OCI-LY3 (cell line): ENCODE measurements at regions not wholly inside any gene's neighbourhood (a gene's known extent, or its start where the extent isn't known, plus 50 kb on each side); places are given as distances from the start of the nearest gene placed in this dataset.

Experiments used
- H2AFZ ChIP-seq: fragments of 200-600, 300-600 bp; shearing (Covaris generic); 2 replicates; pipeline ENCODE4 v1.6.0; 2014; ENCODE audit warnings: antibody characterized with exemption, low read depth, low read length
- H3K27ac ChIP-seq: fragments of 200-600, 300-600 bp; sonication (generic); 2 replicates; pipeline ENCODE4 v1.5.1; 2014; ENCODE audit warnings: mild to moderate bottlenecking, low read length, moderate library complexity, mixed read lengths
- H3K27me3 ChIP-seq: fragments of 200-600, 300-600 bp; sonication (generic); 2 replicates; pipeline ENCODE4 v1.6.1; 2014; ENCODE audit warnings: low read depth, low read length, mixed read lengths
- H3K36me3 ChIP-seq: fragments of 200-600, 300-600 bp; sonication (generic); replicated peaks from 2 replicates; pipeline ENCODE3; 2014; ENCODE audit warnings: low read depth, low read length, mixed read lengths
- H3K4me1 ChIP-seq: fragments of 300-600, 200-600 bp; sonication (generic); 2 replicates; pipeline ENCODE4 v1.6.1; 2014; ENCODE audit warnings: low read length, mixed read lengths
- H3K4me2 ChIP-seq: fragments of 200-600, 300-600 bp; sonication (generic); 2 replicates; pipeline ENCODE4 v1.6.1; 2014; ENCODE audit warnings: low read length, mixed read lengths
- H3K4me3 ChIP-seq: fragments of 300-600, 200-600 bp; sonication (generic); 2 replicates; pipeline ENCODE4 v1.5.1; 2014; ENCODE audit warnings: antibody characterized with exemption, mild to moderate bottlenecking, low read length, moderate library complexity
- H3K79me2 ChIP-seq: fragments of 300-600, 200-600 bp; shearing (Covaris generic); 2 replicates; pipeline ENCODE4 v1.6.1; 2014; ENCODE audit warnings: mild to moderate bottlenecking, low read length, mixed read lengths
- H3K9ac ChIP-seq: fragments of 300-600, 200-600 bp; shearing (Covaris generic); 2 replicates; pipeline ENCODE4 v1.6.0; 2014; ENCODE audit warnings: mild to moderate bottlenecking, low read length, moderate library complexity
- H3K9me3 ChIP-seq: fragments of 200-600, 300-600 bp; shearing (Covaris generic); 2 replicates; pipeline ENCODE4 v1.6.1; 2014; ENCODE audit warnings: low read length, mixed read lengths; ENCODE audit not compliant: insufficient read depth
- H4K20me1 ChIP-seq: fragments of 200-600, 300-600 bp; sonication (generic); 2 replicates; pipeline ENCODE4 v1.6.1; 2016; ENCODE audit warnings: low read length, mixed read lengths; ENCODE audit not compliant: insufficient read depth
- CTCF ChIP-seq: fragments of 200-600, 300-600 bp; sonication (generic); IDR thresholded peaks from 2 replicates; pipeline ENCODE4 v1.5.1; 2014; ENCODE audit warnings: antibody characterized with exemption, low read length, low read depth
- EZH2phosphoT487 ChIP-seq: fragments of 200-600 bp; shearing (Covaris generic); IDR thresholded peaks from 2 replicates; pipeline ENCODE4 v1.6.1; 2018; ENCODE audit warnings: antibody characterized with exemption, mixed run types, low read depth

GRCh38 chr4:53716471-53717063 lies 125.3 kb upstream of the LNX1 start:
- TF ChIP-seq EZH2phosphoT487 = no peak
- no peak for TF ChIP-seq CTCF
- no peak overlapping the region for H3K4me2 ChIP-seq
- no peaks in the 10 kb centered on the region for H3K4me1 ChIP-seq
- no peak overlapping the region for H3K9ac ChIP-seq
- no peaks in the 10 kb centered on the region for H4K20me1 ChIP-seq
- H3K4me3 ChIP-seq = no peak overlapping the region
- no peak overlapping the region for H3K27ac ChIP-seq
- no peak overlapping the region for H2AFZ ChIP-seq
- H3K36me3 ChIP-seq = no peaks in the 10 kb centered on the region
- no peaks in the 10 kb centered on the region for H3K79me2 ChIP-seq
- no peaks in the 10 kb centered on the region for H3K27me3 ChIP-seq
- H3K9me3 ChIP-seq = no peaks in the 10 kb centered on the region

GRCh38 chr4:53716011-53716410 lies 124.7 kb upstream of the LNX1 start:
- Histone ChIP-seq H3K9me3 (no peaks in the 10 kb centered on the region), H3K9ac (no peak overlapping the region), H3K79me2 (no peaks in the 10 kb centered on the region), H3K27ac (no peak overlapping the region), H3K4me3 (no peak overlapping the region), H4K20me1 (no peaks in the 10 kb centered on the region), H3K27me3 (no peaks in the 10 kb centered on the region), H2AFZ (no peak overlapping the region), H3K4me2 (no peak overlapping the region), H3K36me3 (no peaks in the 10 kb centered on the region), H3K4me1 (no peaks in the 10 kb centered on the region)
- TF ChIP-seq CTCF (no peak), EZH2phosphoT487 (no peak)

- Histone ChIP-seq H4K20me1 (no peaks in the 10 kb centered on the region), H3K4me2 (no peak overlapping the region), H3K9me3 (no peaks in the 10 kb centered on the region), H3K4me3 (no peak overlapping the region), H3K36me3 (no peaks in the 10 kb centered on the region), H3K4me1 (no peaks in the 10 kb centered on the region), H2AFZ (no peak overlapping the region; the same call in 1 of the 2 replicates), H3K9ac (no peak overlapping the region), H3K27ac (no peak overlapping the region), H3K27me3 (no peaks in the 10 kb centered on the region), H3K79me2 (no peaks in the 10 kb centered on the region)
- TF ChIP-seq EZH2phosphoT487 = no peak
- no peak for TF ChIP-seq CTCF
Measured at GRCh38 chr4:53714236-53715140, 123.2 kb upstream of the LNX1 start.

- no peak overlapping the region for H3K4me3 ChIP-seq
- H3K27ac ChIP-seq = no peak overlapping the region
- TF ChIP-seq EZH2phosphoT487 (no peak), CTCF (no peak)
- no peaks in the 10 kb centered on the region for H3K27me3 ChIP-seq
- H3K9me3 ChIP-seq = no peaks in the 10 kb centered on the region
- no peak overlapping the region for H2AFZ ChIP-seq
- H3K4me2 ChIP-seq = no peak overlapping the region
- no peaks in the 10 kb centered on the region for H4K20me1 ChIP-seq
- H3K79me2 ChIP-seq = no peaks in the 10 kb centered on the region
- no peak overlapping the region for H3K9ac ChIP-seq
- H3K36me3 ChIP-seq = no peaks in the 10 kb centered on the region
- H3K4me1 ChIP-seq = no peaks in the 10 kb centered on the region
Measured at GRCh38 chr4:53713767-53714166, 122.5 kb upstream of the LNX1 start.
